ENCODE measurements at regions not wholly inside any gene's neighbourhood (a gene's known extent, or its start where the extent isn't known, plus 50 kb on each side); places are given as distances from the start of the nearest gene placed in this dataset.

GRCh38 chr15:97866959-97867358, 93.5 kb upstream of the ARRDC4 start:
- Histone ChIP-seq H3K9me3 (replicated peaks; ENCODE audit: control insufficient read depth, insufficient read depth, low read length) (peaks cover 2% of the 10 kb centered on the region), H3K9ac (replicated peaks; ENCODE audit: extremely low read depth, insufficient read depth, low read length) (no peak overlapping the region), H3K36me3 (ENCODE audit: control insufficient read depth in 2 of 2, extremely low read depth in 1 of 2, insufficient read depth in 2 of 2, low read length in 2 of 2) (no peaks in the 10 kb centered on the region), H3K4me3 (replicated peaks in 1 of 3; ENCODE audit: insufficient read depth in 1 of 3, low read depth in 1 of 3, low read length in 3 of 3) (no peak overlapping the region), H3K27me3 (ENCODE audit: control insufficient read depth in 2 of 2, insufficient read depth in 2 of 2, low read length in 2 of 2) (no peaks in the 10 kb centered on the region), H3K79me2 (ENCODE audit: control insufficient read depth, insufficient read depth, low read length) (no peaks in the 10 kb centered on the region), H4K20me1 (replicated peaks; ENCODE audit: control insufficient read depth, extremely low read depth, insufficient read depth, low read length) (no peaks in the 10 kb centered on the region), H2AFZ (ENCODE audit: low read depth, low read length) (no peak overlapping the region), H3K4me1 (ENCODE audit: control insufficient read depth, extremely low read depth, insufficient read depth, low read length) (no peaks in the 10 kb centered on the region), H3K4me2 (ENCODE audit: insufficient read depth, low read length) (no peak overlapping the region), H3K27ac (ENCODE audit: insufficient read depth, low read depth, low read length) (no peak overlapping the region), H3K9me1 (replicated peaks; ENCODE audit: control insufficient read depth, extremely low read depth, insufficient read depth, low read length) (no peaks in the 10 kb centered on the region)
- no TSS peak for BruUV-seq (replicated peaks)
- CTCF ChIA-PET: no interaction called here
- TF ChIP-seq GATA2 (IDR thresholded peaks at IDR 0.05; ENCODE audit: insufficient read depth, insufficient read length, low read depth, low read length) (no peak), FOS (IDR thresholded peaks at IDR 0.05; ENCODE audit: borderline replicate concordance, insufficient read depth, low read length) (no peak), MYC (IDR thresholded peaks at IDR 0.05; ENCODE audit: low read depth, low read length) (no peak), EZH2 (IDR thresholded peaks at IDR 0.05; ENCODE audit: borderline replicate concordance, low read depth, low read length, severe bottlenecking) (no peak), JUN (IDR thresholded peaks at IDR 0.05; ENCODE audit: borderline replicate concordance, insufficient read depth, insufficient read length, low read depth) (no peak), MAX (IDR thresholded peaks at IDR 0.05; ENCODE audit: insufficient read depth, insufficient read length) (no peak), POLR2AphosphoS5 (IDR thresholded peaks at IDR 0.05; ENCODE audit: insufficient read depth, low read depth, low read length) (no peak)
- TF ChIP-seq, protein P1, sequence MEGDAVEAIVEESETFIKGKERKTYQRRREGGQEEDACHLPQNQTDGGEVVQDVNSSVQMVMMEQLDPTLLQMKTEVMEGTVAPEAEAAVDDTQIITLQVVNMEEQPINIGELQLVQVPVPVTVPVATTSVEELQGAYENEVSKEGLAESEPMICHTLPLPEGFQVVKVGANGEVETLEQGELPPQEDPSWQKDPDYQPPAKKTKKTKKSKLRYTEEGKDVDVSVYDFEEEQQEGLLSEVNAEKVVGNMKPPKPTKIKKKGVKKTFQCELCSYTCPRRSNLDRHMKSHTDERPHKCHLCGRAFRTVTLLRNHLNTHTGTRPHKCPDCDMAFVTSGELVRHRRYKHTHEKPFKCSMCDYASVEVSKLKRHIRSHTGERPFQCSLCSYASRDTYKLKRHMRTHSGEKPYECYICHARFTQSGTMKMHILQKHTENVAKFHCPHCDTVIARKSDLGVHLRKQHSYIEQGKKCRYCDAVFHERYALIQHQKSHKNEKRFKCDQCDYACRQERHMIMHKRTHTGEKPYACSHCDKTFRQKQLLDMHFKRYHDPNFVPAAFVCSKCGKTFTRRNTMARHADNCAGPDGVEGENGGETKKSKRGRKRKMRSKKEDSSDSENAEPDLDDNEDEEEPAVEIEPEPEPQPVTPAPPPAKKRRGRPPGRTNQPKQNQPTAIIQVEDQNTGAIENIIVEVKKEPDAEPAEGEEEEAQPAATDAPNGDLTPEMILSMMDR (IDR thresholded peaks at IDR 0.05; ENCODE audit: extremely low read depth in 1 of 2, insufficient read depth in 1 of 2, low read depth in 1 of 2, low read length in 2 of 2): no peak
- POLR2A ChIA-PET: no interaction called here
- FAIRE-seq (no peak), DNase-seq (ENCODE audit: low read depth, low spot score) (no peak)
- intact Hi-C loops (cut with micrococcal nuclease): no loop called here
- dilution Hi-C loops (cut with MboI; ENCODE audit: extremely low pct_ligation_motif_present, low sequenced_read_pairs): no loop called here

All from endothelial cell of umbilical vein (primary cell).